ENCODE measurements at regions not wholly inside any gene's neighbourhood (a gene's known extent, or its start where the extent isn't known, plus 50 kb on each side); places are given as distances from the start of the nearest gene placed in this dataset.

DNA sequence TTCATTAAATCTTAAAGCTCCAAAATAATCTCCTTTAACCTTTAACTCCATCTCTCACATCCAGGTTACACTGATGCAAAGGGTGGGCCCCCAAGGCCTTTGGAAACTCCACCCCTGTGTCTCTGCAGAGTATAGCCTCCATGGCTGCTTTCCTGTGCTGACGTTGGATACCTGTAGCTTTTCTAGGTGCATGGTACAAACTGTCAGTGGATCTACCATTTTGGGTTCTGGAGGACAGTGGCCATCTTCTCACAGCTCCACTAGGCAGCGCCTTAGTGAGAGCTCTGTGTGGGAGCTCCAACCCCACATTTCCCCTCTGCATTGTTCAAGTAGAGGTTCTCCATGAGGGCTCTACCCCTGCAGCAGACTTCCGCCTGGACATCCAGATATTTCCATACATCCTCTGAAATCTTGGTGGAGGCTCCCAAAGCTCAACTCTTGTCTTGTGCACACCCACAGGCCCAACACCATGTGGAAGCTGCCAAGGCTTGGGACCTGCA lies 162.2 kb downstream of the RASSF9 start:
- Histone ChIP-seq H3K27ac (no peak overlapping the region), H3K4me2 (no peak overlapping the region), H3K9me3 (no peaks in the 10 kb centered on the region), H3K4me3 (no peak overlapping the region), H3K4me1 (no peaks in the 10 kb centered on the region)
- ATAC-seq (no peak), FAIRE-seq (no peak), DNase-seq (ENCODE audit: low read depth in 1 of 2, low spot score in 1 of 2) (no peak)
- CTCF ChIA-PET, result no interaction called here
- TF ChIP-seq FOXS1 (CRISPR knock-in tag; IDR thresholded peaks at IDR 0.05), result no peak
- TF ChIP-seq, protein P1, sequence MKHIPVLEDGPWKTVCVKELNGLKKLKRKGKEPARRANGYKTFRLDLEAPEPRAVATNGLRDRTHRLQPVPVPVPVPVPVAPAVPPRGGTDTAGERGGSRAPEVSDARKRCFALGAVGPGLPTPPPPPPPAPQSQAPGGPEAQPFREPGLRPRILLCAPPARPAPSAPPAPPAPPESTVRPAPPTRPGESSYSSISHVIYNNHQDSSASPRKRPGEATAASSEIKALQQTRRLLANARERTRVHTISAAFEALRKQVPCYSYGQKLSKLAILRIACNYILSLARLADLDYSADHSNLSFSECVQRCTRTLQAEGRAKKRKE (CRISPR knock-in tag; IDR thresholded peaks at IDR 0.05; ENCODE audit: low read depth), result no peak
- no peak for TF ChIP-seq E2F6 (IDR thresholded peaks at IDR 0.05; ENCODE audit: borderline replicate concordance, low read depth)
- no peak for TF ChIP-seq KDM5A (IDR thresholded peaks at IDR 0.05)
- no peak for TF ChIP-seq CTCF (IDR thresholded peaks at IDR 0.05)
- TF ChIP-seq PHF8 (IDR thresholded peaks at IDR 0.05; ENCODE audit: borderline replicate concordance, low read depth), result no peak
- TF ChIP-seq HOXB5 (CRISPR knock-in tag; IDR thresholded peaks at IDR 0.05), result no peak
- no peak for TF ChIP-seq MAZ (IDR thresholded peaks at IDR 0.05; ENCODE audit: borderline replicate concordance, low read depth, low read length)
- TF ChIP-seq, protein P2, sequence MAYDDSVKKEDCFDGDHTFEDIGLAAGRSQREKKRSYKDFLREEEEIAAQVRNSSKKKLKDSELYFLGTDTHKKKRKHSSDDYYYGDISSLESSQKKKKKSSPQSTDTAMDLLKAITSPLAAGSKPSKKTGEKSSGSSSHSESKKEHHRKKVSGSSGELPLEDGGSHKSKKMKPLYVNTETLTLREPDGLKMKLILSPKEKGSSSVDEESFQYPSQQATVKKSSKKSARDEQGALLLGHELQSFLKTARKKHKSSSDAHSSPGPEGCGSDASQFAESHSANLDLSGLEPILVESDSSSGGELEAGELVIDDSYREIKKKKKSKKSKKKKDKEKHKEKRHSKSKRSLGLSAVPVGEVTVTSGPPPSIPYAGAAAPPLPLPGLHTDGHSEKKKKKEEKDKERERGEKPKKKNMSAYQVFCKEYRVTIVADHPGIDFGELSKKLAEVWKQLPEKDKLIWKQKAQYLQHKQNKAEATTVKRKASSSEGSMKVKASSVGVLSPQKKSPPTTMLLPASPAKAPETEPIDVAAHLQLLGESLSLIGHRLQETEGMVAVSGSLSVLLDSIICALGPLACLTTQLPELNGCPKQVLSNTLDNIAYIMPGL (CRISPR knock-in tag; IDR thresholded peaks at IDR 0.05; ENCODE audit: borderline replicate concordance), result no peak
- TF ChIP-seq RARB (CRISPR knock-in tag; IDR thresholded peaks at IDR 0.05), result no peak
- TF ChIP-seq POLR2A (IDR thresholded peaks at IDR 0.05; ENCODE audit: low read length), result no peak
- no peak for TF ChIP-seq CHD2 (IDR thresholded peaks at IDR 0.05; ENCODE audit: low read length, partially characterized antibody)
- no peak for TF ChIP-seq SMC3 (IDR thresholded peaks at IDR 0.05)
- TF ChIP-seq ZC3H11A (IDR thresholded peaks at IDR 0.05), result no peak
- no peak for TF ChIP-seq KDM1A (IDR thresholded peaks at IDR 0.05; ENCODE audit: low read depth)
- no peak for TF ChIP-seq CEBPB (IDR thresholded peaks at IDR 0.05)
- no peak for TF ChIP-seq FOSB (CRISPR knock-in tag; IDR thresholded peaks at IDR 0.05)
- no peak for TF ChIP-seq POLR2AphosphoS2 (conservative IDR thresholded peaks at IDR 0.05; ENCODE audit: low read length)
- WGBS (ENCODE audit: missing lambda C conversion rate), result 69% methylated on average over 3 of the region's 3 CpGs
- POLR2A ChIA-PET, result no interaction called here

DNA sequence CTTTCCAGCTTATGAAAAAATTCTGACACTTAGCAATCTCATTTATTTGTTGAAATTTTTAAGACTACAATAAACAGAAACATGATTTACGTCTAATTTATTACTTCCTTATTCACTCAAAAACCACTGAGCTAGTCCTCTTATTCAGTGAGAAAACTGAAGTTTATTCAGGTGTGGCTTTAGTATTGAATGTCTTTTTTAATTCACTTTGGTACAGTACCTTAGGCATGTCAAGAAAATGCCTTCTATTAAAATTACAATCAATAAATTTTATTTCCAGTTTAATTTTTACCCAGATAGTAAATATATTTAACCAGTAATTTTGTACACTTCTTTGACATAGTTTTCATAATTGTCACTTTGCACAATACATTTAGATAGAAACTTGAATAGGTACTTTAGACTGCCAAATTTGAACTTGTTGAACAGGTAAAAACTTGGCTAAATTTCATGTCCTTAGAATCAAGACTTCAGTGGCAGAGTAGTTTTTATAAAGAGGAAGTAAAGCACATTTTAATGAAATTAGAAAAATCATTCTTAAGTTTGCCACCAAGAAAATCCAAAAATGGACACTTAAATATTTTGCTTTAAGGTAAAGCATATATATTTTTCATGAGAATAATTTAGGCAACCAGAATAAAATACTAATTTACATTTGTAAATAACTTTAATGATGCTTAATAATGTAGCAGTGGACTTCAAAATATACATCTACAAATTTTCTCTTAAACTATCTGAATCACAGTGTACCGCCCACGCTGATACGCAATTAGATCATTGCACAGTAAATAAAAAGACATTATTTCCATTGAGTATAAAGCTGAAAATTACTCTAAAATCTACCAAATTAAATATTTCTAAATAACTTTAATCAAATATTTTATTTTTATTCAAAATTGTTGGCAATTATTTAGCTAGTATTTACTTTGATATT lies 159.1 kb downstream of the RASSF9 start:
- WGBS (ENCODE audit: missing lambda C conversion rate), result 74% methylated on average over 4 of the region's 4 CpGs
- Histone ChIP-seq H3K4me3 (no peak overlapping the region), H3K27ac (no peak overlapping the region), H3K9me3 (no peaks in the 10 kb centered on the region), H3K4me2 (no peak overlapping the region), H3K4me1 (no peaks in the 10 kb centered on the region)
- POLR2A ChIA-PET, result no interaction called here
- FAIRE-seq (no peak), DNase-seq (ENCODE audit: low read depth in 1 of 2, low spot score in 1 of 2) (no peak), ATAC-seq (no peak)
- TF ChIP-seq ZNF302 (CRISPR knock-in tag; IDR thresholded peaks at IDR 0.05), result no peak
- no peak for TF ChIP-seq TFCP2L1 (CRISPR knock-in tag; IDR thresholded peaks at IDR 0.05)
- TF ChIP-seq PBX3 (IDR thresholded peaks at IDR 0.05), result no peak
- TF ChIP-seq E2F6 (IDR thresholded peaks at IDR 0.05; ENCODE audit: borderline replicate concordance, low read depth), result no peak
- no peak for TF ChIP-seq EHMT2 (IDR thresholded peaks at IDR 0.05; ENCODE audit: low read depth)
- no peak for TF ChIP-seq HEYL (CRISPR knock-in tag; IDR thresholded peaks at IDR 0.05)
- no peak for TF ChIP-seq RAD21 (conservative IDR thresholded peaks at IDR 0.05 in 1 of 2, IDR thresholded peaks at IDR 0.05 in 1 of 2)
- no peak for TF ChIP-seq RFX5 (IDR thresholded peaks at IDR 0.05)
- CTCF ChIA-PET, result no interaction called here
